H54 (cell line): ENCODE measurements at regions not wholly inside any gene's neighbourhood (a gene's known extent, or its start where the extent isn't known, plus 50 kb on each side); places are given as distances from the start of the nearest gene placed in this dataset.

Experiments
- DNase-seq: peaks from one replicate; pipeline ENCODE4 v3.0.0; 2011; ENCODE audit warnings: low spot score, mixed read lengths; ENCODE audit not compliant: insufficient read length
- FAIRE-seq: peaks from 3 replicates; lab custom pipeline; 2011; peaks lifted over from hg19 to GRCh38; lab: Jason Lieb, UNC
- POLR2A ChIP-seq: IDR thresholded peaks from 2 replicates; pipeline ENCODE4 v1.6.1; 2011; ENCODE audit warnings: low read depth, mild to moderate bottlenecking, low read length

DNA sequence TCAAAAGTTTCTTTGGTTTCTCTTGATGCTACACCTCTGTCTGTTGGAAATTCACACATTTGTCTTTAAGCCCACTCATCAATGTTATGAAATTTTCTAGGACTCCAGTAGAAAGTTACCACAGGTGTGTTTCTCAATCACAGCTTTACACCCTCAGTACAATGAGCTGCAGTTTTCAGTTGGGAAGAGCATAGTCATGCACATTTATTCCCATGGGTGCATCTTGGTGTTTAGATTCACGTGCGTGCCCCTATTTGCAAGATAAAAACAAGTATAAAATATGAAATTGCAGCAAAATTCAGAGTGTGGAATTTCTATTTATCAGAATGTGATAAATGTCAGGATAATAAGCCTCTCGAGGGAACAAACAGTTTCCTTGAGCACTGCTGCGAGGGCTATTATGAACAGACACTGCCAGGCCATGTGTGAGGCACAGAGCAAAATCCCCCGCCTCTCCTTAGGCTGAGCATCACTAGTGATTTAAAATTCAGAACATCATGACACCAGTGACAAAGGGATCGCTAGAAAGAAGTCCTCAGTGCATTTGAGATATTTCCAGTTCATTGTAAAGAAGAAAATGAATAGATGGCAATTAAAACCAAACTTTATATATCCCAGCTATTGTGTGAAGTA lies 512.2 kb upstream of the TCF4 start:
- FAIRE-seq, result no peak
- TF ChIP-seq POLR2A, result no peak
- no peak for DNase-seq

DNA sequence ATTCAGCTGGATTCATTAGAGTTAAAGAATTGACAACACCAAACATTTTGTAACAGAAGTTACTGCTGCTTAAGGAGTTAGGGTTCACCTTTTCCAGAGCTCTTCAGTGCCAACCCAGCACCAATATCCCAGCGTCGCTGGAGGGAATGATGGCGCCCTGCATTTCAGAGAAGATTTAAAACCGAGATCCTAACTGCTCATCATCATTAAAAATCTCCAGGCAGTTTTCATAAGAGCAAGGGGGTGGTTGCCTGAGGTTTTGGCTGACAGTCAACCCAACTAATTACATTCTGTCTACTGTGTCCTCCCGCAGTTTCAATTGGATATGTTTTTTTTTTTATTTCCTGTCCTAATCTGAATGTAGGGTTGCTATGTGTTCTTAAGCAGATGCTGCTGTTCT lies 509.6 kb upstream of the TCF4 start:
- no peak for TF ChIP-seq POLR2A
- no peak for FAIRE-seq

DNA sequence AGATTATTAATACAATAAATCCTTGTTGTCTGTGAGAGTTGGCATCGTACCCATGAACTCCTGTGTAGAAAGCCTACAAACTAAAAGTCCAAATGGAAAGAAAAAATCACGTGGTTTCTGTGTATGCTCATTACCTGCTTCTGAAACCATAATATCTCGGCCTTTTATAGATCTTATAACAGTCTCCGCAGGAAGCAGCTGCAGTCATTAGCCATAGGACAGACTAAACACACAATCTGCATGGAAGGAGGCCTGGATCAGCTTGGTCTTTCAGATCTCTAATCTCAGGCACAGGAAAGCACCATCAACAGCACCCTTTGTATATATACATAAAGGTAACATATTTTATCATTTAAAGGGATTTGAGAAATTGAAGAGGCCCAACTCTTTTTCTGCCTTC lies 508.9 kb upstream of the TCF4 start:
- no peak for DNase-seq
- no peak for TF ChIP-seq POLR2A
- FAIRE-seq, result no peak

More for the DNA sequence above, 509.6 kb upstream of the TCF4 start:
- no peak for DNase-seq

DNA sequence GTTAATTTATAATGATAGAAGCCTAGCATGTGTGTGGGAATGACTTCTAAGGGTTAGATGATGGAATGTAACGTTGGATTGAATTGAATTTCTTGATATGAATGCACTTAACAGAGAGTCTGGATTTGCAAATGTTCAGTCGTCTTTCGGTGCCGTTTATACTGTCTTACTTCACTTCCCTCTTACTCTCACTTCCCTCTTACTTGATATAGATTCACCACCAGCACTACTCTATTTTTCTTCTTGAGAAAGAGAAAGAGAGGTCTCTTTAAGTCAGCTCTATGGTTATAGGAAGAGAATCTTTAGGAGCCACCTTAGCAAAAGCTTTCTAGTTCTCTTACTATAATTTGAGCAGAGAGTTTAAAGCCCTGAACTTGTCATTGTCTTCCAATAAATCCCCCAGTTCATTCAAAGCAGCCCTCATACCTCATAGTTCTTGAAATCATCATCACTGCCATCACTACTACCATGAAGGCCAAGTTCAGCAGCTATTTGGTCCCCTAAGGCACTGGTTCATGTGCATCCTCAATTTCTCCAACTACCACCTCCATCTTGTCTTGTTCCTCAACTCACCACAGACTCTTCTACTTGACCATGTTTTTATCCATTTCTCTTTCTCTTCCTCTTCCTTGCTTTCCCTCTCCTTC lies 501.7 kb upstream of the TCF4 start:
- FAIRE-seq (no peak), DNase-seq (no peak)
- no peak for TF ChIP-seq POLR2A

DNA sequence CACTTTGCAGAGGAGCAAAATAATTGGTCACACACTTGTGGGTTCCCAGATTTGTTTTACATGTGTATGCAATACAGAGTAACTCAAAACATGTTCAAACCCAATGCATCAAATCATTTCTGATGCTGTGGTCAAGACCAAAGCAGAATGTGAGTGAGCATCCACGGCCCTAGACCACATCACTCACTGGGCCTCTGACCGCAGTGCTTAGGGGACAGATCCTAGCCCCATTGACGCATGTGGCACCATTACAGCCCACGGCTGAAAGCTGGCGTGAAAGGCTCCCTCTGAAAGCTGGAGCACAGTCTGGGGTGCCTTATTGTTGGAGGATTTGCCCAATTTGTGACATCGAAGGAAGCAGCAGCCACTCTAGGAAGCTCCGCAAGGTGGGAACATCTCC lies 498.8 kb upstream of the TCF4 start:
- no peak for DNase-seq
- TF ChIP-seq POLR2A, result no peak
- no peak for FAIRE-seq

DNA sequence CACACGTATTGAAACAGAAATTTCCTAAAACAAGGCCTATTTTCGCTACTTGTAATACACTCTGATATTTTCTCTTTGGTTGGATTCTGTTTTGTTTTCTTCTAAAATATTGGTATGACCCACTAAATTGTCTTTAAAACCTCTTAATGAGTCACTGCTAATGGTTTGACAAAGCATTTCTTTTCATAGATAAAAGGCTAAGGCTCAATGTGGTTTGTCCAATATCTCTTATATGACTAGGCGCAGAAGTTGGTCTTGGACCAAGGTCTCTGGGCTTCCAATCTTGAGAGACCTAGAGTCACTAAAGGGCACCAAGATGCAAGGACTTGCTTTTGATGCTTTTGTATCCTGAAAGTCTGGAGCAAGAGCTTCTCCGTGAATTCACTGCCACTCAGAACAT lies 498.2 kb upstream of the TCF4 start:
- no peak for TF ChIP-seq POLR2A
- FAIRE-seq (no peak), DNase-seq (no peak)

DNA sequence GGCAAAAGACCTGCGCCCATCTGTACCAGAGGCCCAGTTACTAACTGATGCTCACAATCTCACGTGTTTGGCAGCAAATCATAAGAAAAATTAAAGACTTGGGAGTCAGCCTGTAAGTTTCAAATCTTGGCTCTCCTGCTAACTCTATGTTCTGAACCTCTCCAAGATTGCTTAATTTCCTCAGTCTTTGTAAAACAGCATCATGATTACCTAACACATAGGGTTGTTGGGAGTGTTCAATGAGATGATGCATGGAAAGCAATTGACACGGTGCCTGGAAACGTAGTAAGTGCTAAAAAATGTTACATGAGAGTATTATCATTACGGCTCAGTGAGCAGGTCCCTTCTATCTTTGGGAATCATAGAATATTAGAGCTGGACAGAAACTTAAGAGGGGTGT lies 497.6 kb upstream of the TCF4 start:
- TF ChIP-seq POLR2A, result no peak
- FAIRE-seq (no peak), DNase-seq (no peak)

DNA sequence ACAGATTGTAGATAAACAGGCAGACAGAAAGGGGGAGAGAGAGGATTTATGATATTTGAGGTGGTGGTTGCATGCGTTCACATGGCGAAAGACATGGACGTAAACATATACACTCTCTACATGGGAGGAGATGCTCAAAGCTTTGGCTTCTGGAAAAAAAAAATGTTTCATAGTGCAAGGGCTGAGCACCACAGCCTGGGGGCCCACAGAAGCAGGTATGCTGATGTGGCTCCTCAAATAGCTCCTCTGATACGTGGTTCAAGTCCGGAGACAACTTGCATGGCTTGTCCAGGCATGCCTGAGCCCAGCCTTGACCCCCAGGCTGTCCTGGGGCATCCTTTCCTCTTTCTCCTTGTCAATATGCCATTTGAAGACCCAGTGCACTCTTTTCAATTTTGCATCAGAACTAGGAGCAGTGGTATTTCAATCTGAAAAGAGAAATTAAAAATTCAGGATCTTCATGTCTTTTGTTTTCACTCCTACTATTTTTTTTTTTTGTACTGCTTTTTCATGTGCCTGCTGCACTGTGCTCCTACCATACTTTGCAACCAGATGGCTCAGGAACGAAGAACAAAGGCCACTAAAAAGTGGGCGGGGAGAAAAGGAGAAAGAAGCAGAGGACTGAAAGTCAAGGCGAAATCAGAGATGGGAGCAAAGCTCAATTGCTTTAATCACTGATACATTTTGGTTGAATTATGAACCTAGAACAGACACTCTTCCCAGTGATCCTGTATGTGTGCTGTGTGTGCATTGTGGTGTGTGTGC lies 495.7 kb upstream of the TCF4 start:
- FAIRE-seq, result no peak
- no peak for TF ChIP-seq POLR2A
- no peak for DNase-seq

DNA sequence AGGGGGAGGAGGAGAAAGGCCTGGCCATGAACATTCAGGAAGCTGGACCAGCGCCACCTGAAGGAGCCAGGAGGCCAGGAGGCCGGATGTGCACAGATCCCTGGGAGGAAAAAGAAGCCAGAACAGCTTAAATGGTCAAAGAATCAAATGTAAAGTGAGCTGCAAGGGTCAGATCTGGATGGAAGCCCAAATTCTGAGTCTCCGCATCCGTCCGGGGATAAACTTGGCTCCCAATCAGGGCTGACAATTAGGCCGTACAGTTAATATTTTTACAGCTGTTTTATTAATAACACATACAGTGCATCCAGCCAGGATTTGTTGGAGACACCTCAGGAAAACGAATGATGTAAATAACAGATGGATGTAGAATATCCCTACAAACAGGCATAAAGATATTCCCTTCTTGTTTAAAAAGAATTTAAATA lies 495.1 kb upstream of the TCF4 start:
- DNase-seq (no peak), FAIRE-seq (no peak)
- no peak for TF ChIP-seq POLR2A

DNA sequence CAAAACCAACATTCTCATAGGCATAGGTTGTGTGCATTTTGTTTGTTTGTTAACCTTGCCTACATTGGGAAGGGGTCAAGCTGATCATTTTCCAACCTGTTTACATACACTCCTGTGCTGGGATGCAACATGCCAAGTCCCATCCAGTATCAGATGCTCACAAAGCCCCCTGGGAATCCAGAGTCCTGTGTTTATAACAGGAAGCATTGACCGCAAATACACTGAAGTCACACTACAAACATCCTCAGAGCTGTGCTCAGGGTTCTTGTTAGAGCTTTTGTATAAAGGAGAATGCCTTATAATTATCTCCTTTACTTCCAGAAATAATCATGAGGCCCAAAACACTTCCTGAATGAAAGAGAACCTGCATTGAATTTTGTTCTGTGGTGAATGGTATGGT lies 488.7 kb upstream of the TCF4 start:
- no peak for TF ChIP-seq POLR2A
- FAIRE-seq, result no peak
- DNase-seq, result no peak

DNA sequence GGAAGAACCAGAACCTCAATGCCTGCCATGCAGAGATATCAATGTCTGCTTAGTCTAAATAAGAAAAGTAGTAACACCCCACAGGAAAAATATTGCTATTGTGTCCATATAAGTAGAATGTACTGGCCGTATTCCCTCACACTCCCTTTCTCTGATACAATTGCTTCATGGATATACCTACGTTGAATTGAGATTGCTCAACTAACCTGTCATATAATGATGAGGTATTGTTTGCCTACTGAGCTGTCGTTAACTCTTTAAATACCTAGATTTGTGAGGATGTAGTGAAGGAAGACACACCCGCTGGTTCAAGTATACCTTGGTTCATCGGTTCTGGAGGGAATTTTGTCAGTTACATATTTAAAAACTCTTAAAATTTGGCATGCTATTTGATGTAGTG lies 480.7 kb upstream of the TCF4 start:
- DNase-seq, result no peak
- FAIRE-seq, result no peak
- TF ChIP-seq POLR2A, result no peak

DNA sequence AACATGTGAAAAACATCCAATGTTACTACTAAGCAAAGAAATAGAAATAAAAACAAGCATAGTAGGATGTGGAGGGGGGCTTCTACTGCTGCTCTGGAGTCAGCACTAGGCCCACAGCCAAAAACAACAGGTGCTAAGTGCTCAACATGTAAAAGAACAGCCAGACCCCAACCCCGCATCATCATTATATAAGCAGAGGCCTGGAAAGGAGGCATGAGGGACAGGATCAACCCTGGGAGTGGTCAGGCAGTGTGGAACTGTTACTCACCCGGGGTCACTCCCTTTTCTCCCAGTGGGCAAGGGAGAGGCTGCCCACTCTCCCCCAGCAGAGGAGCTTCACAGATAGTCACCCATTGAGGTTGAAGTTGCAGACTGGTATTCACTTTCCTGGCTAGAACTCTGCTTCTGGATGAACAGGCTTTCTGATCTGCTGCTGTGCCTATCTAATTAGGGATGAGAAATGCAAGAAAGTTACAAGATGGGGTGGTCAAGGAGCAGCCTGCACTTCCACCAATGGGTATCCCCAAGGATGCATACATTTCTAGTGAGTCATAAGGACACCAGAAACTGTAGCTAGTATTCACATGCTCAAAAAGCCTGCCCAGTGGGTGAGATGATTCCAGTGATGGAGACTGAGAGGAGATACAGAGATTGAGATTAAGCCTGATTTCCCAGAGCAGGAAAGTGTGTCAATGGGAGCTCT lies 480.1 kb upstream of the TCF4 start:
- DNase-seq (peak; percentile 22), FAIRE-seq (peak; percentile 36)
- TF ChIP-seq POLR2A, result no peak

DNA sequence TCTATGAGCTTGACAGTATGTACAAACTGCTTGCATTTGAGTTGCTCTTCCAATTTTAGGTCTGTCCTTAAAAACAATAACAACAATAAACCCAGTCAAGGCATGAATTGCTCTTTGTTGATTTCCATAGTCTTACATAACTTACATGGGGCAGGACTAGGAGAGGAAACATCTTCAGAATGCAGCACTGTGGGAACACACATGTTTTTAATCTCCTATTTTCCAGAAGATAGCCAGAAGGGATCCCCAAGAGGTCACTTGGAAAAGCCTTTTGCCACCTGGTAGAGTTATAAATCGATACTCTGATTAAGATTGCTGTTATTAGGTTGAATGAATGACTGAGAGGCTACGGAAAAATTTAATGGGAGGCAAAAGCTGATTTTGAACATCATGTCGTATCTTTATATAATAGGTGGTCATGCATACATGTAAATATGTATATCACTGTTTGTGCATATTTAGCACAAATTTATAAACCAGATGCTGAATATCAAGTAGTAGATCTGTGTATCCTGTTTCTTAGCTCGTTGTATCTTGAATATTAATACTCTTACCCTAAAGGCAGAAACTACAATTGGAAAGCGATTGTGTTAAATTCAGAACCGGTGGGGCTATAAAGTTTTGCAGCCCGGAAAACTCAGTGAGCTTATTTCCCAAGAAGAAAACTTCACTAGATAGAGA lies 479.4 kb upstream of the TCF4 start:
- TF ChIP-seq POLR2A, result no peak
- DNase-seq (no peak), FAIRE-seq (no peak)

DNA sequence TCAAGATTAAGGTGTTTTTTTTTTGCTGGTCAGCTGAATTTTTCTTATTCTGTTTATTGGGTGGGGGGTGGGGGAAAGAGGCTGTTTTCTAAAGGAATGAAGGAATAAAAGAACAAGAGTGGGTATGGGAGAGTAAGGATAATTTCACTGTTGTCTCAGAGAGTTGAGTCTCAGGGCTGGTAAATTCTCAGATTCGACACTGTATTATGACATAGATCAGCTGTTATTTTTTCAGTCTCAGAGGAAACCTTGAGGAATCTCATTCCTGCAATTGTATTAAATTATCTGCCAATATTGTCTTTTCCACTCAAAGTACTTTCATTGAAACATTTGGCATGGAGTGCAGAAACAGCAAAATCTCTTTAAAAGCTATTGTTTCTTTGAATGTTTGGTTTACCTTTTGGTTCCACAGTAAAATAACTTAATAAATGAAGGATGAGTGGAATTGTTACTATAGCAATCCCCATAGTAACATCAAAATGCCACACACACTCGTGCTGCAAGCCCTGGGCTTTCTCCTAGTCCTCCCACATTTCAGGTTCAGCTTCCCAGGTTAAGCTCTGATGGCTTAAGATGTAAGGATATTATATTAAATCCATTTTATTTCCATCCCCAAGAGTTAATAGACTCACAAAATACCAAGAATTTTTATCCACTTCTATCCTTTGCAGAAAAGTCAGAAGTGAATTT lies 478.7 kb upstream of the TCF4 start:
- FAIRE-seq, result no peak
- no peak for TF ChIP-seq POLR2A
- no peak for DNase-seq
